ENCODE measurements at regions not wholly inside any gene's neighbourhood (a gene's known extent, or its start where the extent isn't known, plus 50 kb on each side); places are given as distances from the start of the nearest gene placed in this dataset.

GRCh38 chr1:219483530-219483929, 129.4 kb downstream of the ZC3H11B start:
- Histone ChIP-seq H3K79me2 (ENCODE audit: insufficient read depth, low read length) (no peaks in the 10 kb centered on the region), H3K4me3 (ENCODE audit: low read length, poor library complexity, severe bottlenecking) (no peak overlapping the region), H4K20me1 (ENCODE audit: insufficient read depth, low read length, poor library complexity, severe bottlenecking) (no peaks in the 10 kb centered on the region), H3F3A (ENCODE audit: low read depth) (no peaks in the 10 kb centered on the region), H3K36me3 (ENCODE audit: insufficient read depth, low read length) (no peaks in the 10 kb centered on the region), H3K4me1 (ENCODE audit: insufficient read depth, low read length, poor library complexity, severe bottlenecking) (no peaks in the 10 kb centered on the region), H3K9ac (ENCODE audit: low read depth, low read length, poor library complexity, severe bottlenecking) (no peak overlapping the region), H3K4me2 (ENCODE audit: low read depth, low read length, poor library complexity, severe bottlenecking) (no peak overlapping the region), H2AFZ (ENCODE audit: low read length) (no peak overlapping the region), H3K9me2 (replicated peaks; ENCODE audit: low read depth, low read length) (no peaks in the 10 kb centered on the region), H3K27me3 (ENCODE audit: insufficient read depth, low read length, poor library complexity, severe bottlenecking) (no peaks in the 10 kb centered on the region), H3K9me3 (ENCODE audit: insufficient read depth, low read depth, low read length) (no peaks in the 10 kb centered on the region)
- no peak for TF ChIP-seq CTCF (conservative IDR thresholded peaks at IDR 0.05; ENCODE audit: low read length)

GRCh38 chr1:219480011-219480410, 132.9 kb downstream of the ZC3H11B start:
- no peak overlapping the region for H3K4me2 ChIP-seq (ENCODE audit: low read depth, low read length, poor library complexity, severe bottlenecking)
- no peak overlapping the region for H3K4me3 ChIP-seq (ENCODE audit: low read length, poor library complexity, severe bottlenecking)
- H3F3A ChIP-seq (ENCODE audit: low read depth) = no peaks in the 10 kb centered on the region
- H3K36me3 ChIP-seq (ENCODE audit: insufficient read depth, low read length) = no peaks in the 10 kb centered on the region
- H3K9me2 ChIP-seq (replicated peaks; ENCODE audit: low read depth, low read length) = no peaks in the 10 kb centered on the region
- TF ChIP-seq CTCF (conservative IDR thresholded peaks at IDR 0.05; ENCODE audit: low read length) (no peak), EZH2phosphoT487 (IDR thresholded peaks at IDR 0.05; ENCODE audit: borderline replicate concordance) (no peak)
- no peak overlapping the region for H2AFZ ChIP-seq (ENCODE audit: low read length)
- no peaks in the 10 kb centered on the region for H4K20me1 ChIP-seq (ENCODE audit: insufficient read depth, low read length, poor library complexity, severe bottlenecking)
- no peaks in the 10 kb centered on the region for H3K79me2 ChIP-seq (ENCODE audit: insufficient read depth, low read length)
- no peak overlapping the region for H3K9ac ChIP-seq (ENCODE audit: low read depth, low read length, poor library complexity, severe bottlenecking)
- no peaks in the 10 kb centered on the region for H3K27me3 ChIP-seq (ENCODE audit: insufficient read depth, low read length, poor library complexity, severe bottlenecking)
- no peaks in the 10 kb centered on the region for H3K4me1 ChIP-seq (ENCODE audit: insufficient read depth, low read length, poor library complexity, severe bottlenecking)
- no peaks in the 10 kb centered on the region for H3K9me3 ChIP-seq (ENCODE audit: insufficient read depth, low read depth, low read length)

- no peaks in the 10 kb centered on the region for H3F3A ChIP-seq (ENCODE audit: low read depth)
- no peak for TF ChIP-seq EZH2phosphoT487 (IDR thresholded peaks at IDR 0.05; ENCODE audit: borderline replicate concordance)
- TF ChIP-seq CTCF (conservative IDR thresholded peaks at IDR 0.05; ENCODE audit: low read length) = no peak
- no peak overlapping the region for H3K4me3 ChIP-seq (ENCODE audit: low read length, poor library complexity, severe bottlenecking)
- no peaks in the 10 kb centered on the region for H3K79me2 ChIP-seq (ENCODE audit: insufficient read depth, low read length)
- H3K36me3 ChIP-seq (ENCODE audit: insufficient read depth, low read length) = no peaks in the 10 kb centered on the region
- H3K4me2 ChIP-seq (ENCODE audit: low read depth, low read length, poor library complexity, severe bottlenecking) = no peak overlapping the region
- H3K9ac ChIP-seq (ENCODE audit: low read depth, low read length, poor library complexity, severe bottlenecking) = no peak overlapping the region
- no peak overlapping the region for H2AFZ ChIP-seq (ENCODE audit: low read length)
- no peaks in the 10 kb centered on the region for H3K4me1 ChIP-seq (ENCODE audit: insufficient read depth, low read length, poor library complexity, severe bottlenecking)
- H3K9me2 ChIP-seq (replicated peaks; ENCODE audit: low read depth, low read length) = no peaks in the 10 kb centered on the region
- H3K9me3 ChIP-seq (ENCODE audit: insufficient read depth, low read depth, low read length) = no peaks in the 10 kb centered on the region
- H3K27me3 ChIP-seq (ENCODE audit: insufficient read depth, low read length, poor library complexity, severe bottlenecking) = no peaks in the 10 kb centered on the region
- H4K20me1 ChIP-seq (ENCODE audit: insufficient read depth, low read length, poor library complexity, severe bottlenecking) = no peaks in the 10 kb centered on the region
Observed at GRCh38 chr1:219478811-219479210, 134.1 kb downstream of the ZC3H11B start.
